GM12865 (cell line): ENCODE measurements at regions not wholly inside any gene's neighbourhood (a gene's known extent, or its start where the extent isn't known, plus 50 kb on each side); places are given as distances from the start of the nearest gene placed in this dataset.

Experiments used
- DNase-seq: peaks from one replicate; pipeline ENCODE4 v3.0.0; 2010; ENCODE audit warnings: low read depth
- H3K4me3 ChIP-seq: 2 replicates; pipeline ENCODE4 v1.5.1; 2011; ENCODE audit warnings: mild to moderate bottlenecking, low read depth, low read length, control low read depth
- TF ChIP-seq, protein P1 (sequence below): IDR thresholded peaks from 2 replicates; pipeline ENCODE4 v1.5.1; 2011; ENCODE audit warnings: low read length, control low read depth, low read depth, inconsistent platforms; ENCODE audit not compliant: insufficient read depth; ENCODE audit errors: missing control alignments

DNA sequence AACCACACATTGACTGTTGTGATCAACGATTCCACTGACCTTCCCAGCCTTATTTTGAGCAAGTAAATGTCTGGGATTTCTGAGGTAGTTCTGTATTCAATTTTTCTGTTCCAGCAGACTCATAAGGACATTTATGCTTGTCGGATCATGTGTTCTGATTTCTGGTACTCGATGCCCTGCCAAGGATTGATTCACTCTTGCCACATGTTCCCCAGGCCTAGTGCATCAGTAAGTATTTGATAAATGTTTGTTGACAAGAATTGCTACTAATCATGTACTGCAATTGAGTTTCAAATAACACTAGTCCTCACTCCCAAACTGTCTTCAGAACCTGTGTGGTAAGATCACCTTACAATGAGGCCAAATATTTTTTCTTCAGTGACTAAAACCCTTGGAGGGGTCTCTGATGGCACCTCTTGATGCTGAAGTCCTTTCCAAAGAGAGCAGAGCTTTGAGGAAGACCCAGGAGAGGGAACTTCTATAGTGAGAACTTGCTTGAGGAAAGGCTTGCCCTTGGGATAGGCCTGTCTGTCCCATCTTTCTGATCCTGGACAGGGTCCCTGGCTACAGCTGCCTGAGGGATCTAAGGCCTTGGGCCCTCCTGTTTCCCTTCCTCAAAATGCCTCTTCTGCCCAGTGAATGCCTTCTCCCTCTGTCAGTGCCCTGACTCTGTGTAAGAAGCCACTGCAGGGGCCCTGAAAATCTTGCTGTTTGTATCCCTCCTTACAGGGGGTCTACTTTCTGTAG is 115.8 kb upstream of the FAM78B start:
- TF ChIP-seq, protein P1, sequence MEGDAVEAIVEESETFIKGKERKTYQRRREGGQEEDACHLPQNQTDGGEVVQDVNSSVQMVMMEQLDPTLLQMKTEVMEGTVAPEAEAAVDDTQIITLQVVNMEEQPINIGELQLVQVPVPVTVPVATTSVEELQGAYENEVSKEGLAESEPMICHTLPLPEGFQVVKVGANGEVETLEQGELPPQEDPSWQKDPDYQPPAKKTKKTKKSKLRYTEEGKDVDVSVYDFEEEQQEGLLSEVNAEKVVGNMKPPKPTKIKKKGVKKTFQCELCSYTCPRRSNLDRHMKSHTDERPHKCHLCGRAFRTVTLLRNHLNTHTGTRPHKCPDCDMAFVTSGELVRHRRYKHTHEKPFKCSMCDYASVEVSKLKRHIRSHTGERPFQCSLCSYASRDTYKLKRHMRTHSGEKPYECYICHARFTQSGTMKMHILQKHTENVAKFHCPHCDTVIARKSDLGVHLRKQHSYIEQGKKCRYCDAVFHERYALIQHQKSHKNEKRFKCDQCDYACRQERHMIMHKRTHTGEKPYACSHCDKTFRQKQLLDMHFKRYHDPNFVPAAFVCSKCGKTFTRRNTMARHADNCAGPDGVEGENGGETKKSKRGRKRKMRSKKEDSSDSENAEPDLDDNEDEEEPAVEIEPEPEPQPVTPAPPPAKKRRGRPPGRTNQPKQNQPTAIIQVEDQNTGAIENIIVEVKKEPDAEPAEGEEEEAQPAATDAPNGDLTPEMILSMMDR, result no peak
- no peak overlapping the region for H3K4me3 ChIP-seq

DNA sequence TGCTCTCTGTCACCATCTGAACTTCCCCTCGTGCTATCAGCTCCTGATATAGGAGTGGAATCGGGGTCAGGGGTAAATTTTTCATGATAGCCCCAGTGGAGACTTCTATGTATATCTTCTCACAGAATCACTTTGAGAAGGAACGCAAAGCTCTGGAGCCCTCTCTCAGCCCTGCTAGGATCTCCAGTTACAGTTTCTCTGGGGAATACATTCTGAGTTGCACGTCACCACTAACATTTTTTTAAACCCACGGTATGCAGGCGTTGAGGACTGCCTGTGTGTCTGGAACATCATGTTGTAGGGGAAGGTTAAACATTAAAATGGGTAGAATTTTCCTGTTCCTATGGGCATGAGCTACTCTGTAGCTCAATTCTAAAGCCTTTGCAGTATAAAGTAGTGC is 116.4 kb upstream of the FAM78B start:
- TF ChIP-seq, protein P1, result no peak
- no peak for DNase-seq
- no peak overlapping the region for H3K4me3 ChIP-seq

More for the DNA sequence above, 115.8 kb upstream of the FAM78B start:
- DNase-seq, result no peak

DNA sequence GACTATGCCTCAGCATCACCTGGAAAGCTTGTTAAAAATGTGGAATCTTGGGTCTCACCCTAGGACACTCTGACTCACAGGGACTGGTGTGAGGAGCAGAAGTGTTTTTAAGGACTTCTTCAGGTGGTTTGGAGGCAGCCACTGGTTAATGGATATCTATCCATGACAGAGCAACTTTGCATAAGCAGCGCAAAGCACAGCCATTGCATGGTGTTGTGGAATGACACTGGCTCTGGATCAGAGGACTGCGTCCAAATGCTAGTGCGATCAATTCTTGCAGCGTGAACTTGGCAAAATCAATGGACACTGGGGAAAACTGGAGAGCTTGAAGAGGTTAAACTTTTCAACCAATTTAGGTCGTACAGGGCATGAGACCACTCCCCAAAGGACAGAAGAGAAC is 116.8 kb upstream of the FAM78B start:
- TF ChIP-seq, protein P1, result no peak
- H3K4me3 ChIP-seq, result no peak overlapping the region
- no peak for DNase-seq

DNA sequence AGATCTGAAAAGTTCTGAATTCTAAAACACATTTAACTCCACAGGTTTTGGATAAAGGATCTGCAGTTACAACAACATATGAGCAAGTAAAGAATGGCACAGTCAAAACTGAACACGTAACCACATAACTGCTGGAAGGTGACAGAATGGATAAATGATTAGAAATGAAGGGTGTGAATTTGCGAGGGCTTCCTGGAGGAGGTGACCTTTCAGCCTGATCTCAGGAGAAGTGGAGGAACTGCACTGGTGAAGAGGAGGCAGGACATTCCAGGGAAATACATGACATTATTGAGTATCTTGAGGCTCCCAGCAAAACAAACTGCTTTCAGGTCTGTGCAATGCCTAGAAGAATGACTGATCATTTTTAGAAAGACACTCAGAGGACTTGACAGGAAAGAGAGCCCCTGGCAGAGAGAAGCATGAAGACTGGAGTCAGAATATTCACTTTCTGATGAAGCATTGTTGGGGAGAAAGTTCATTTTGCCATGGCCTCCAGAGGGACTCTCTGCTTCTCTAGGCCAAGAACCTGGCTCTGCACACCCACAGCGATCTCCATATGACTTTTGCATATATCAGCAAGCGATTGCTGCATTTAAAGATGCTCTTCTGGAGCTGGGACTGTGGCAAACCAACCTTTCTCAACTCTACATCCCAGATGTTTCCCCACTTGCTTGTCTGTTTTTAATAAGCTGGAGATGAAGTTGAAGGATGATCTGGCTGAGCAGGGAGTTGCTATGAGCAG is 122.7 kb upstream of the FAM78B start:
- DNase-seq, result no peak
- H3K4me3 ChIP-seq, result no peak overlapping the region
- TF ChIP-seq, protein P1, result no peak

DNA sequence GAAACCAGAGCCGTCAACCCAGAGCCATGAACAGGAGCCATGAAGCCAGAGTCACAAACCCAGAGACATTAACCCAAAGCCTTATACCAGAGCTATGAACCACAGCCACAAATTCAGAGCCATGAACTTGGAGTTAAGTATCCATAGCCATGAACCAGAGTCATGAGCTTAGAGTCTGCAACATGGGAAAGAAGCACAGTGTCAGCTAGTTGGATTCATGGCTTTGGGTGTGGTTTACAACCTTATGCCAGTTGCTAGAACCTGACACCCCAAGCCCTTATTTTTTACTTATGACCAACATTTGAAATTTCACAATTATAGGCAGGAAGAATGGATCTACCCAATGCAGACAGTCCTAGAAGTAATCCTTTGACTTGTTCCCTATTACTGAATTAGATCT is 128.9 kb upstream of the FAM78B start:
- TF ChIP-seq, protein P1, result no peak
- H3K4me3 ChIP-seq, result no peak overlapping the region
- DNase-seq, result no peak

DNA sequence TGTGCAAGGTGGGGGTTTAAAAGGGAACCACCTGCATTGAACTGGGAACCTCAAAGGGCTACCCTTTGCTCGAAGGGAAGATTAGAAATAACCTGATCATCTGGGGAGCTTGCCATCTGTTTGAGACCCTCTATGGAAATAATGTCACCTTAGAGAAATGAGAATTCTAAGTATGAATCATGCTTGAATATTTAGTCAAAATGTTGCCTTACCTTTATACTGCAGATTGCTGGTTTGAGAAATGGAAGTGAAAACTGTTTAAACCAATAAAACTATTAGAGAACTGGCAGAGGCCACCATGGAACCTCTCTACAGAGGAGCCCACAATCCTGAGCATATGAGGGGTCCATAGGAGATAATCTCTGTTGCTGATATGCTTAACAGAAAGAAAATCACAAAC is 131.2 kb upstream of the FAM78B start:
- no peak overlapping the region for H3K4me3 ChIP-seq
- DNase-seq, result no peak
- TF ChIP-seq, protein P1, result no peak
